HG02870 (cell line): ENCODE measurements at regions not wholly inside any gene's neighbourhood (a gene's known extent, or its start where the extent isn't known, plus 50 kb on each side); places are given as distances from the start of the nearest gene placed in this dataset.

Experiments
- ATAC-seq: cut with Tn5 transposase; IDR thresholded peaks from one replicate; pipeline ENCODE4 v1.9.1; 2021; ENCODE audit warnings: mild to moderate bottlenecking, moderate library complexity; ENCODE audit not compliant: unreplicated experiment

DNA sequence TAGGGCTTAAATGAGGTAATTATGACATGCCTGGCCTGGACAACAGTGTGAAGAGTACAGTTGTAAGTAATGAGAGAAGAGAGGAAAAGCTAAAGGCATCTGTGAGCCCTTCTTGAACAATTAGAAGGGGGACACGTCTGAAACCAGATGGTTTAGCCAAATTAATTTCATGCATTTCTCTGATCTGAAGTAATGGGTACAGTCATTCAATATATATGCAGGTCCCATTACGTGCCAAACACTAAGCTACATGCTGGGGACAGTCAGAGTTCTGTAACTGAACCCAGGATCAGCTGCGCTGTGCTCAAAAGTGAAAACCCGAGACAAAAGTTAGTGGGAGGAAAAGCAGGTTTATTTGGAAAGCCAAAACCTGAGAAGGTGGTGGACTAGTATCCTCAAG is 207.2 kb upstream of the TMTC1 start:
- no peak for ATAC-seq

DNA sequence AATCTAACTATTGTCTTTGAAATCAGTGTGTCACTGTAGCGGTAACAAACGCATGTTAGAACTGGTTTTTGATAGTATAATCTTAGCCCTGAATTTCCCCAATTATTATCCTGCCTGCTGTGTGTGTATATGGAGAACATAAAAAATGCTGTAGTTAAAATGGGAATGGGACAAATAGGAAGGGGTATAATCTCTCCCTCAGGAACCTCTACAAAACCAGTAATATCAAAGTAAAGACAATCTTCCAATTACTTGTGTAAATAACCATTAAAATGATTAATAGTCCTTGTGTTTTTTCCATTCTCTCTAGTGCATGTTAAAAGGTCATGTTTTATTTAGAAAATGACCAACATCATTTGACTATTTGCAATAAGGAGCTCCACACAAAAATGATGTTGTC is 200.1 kb upstream of the TMTC1 start:
- ATAC-seq: no peak

DNA sequence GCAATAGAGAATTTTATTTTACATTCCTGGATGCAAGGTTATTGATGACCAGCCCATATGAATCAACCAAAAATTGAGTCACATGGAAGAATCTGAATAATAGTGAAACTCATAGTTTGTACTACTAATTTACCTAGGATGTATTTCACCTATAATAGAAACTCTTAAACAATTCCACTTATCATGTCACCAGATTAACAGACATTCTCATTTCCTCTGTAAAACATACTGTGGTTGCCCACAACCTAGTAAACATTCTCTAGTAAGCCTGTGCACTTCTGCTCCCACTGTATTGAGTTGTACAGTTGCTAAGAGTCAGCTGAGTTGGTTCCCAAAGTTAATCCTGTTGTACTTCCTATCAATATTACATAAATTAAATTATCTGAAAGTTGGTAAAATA is 196.6 kb upstream of the TMTC1 start:
- ATAC-seq: no peak

- ATAC-seq: no peak
Observed at GRCh38 chr12:29971446-29971845, 187.7 kb upstream of the TMTC1 start.

- ATAC-seq: no peak
Observed at GRCh38 chr12:29970501-29970900, 186.8 kb upstream of the TMTC1 start.

GRCh38 chr12:29962276-29963035 is 178.7 kb upstream of the TMTC1 start:
- ATAC-seq: no peak

- no peak for ATAC-seq
Observed at GRCh38 chr12:29961231-29961630, 177.5 kb upstream of the TMTC1 start.

GRCh38 chr12:29960122-29960521 is 176.4 kb upstream of the TMTC1 start:
- ATAC-seq: no peak

GRCh38 chr12:29957835-29958234 is 174.1 kb upstream of the TMTC1 start:
- no peak for ATAC-seq

DNA sequence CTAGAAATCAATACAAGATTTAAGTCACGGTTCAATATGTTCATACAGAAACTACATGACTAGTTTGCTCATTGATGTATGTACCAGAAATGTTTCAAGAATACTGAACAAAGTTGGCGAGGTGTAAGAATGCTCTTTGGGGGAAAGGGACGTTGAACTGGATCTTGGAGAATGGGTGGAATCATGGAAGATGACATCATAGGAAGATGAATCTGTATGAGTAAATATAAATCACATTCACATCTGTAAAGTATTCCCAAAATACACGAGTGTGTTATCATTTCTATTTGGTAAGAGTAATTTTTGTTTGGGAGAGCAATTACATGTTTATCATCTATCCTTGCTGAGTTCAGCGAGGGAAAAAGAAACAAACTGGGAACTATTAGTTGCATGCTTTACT is 162.2 kb upstream of the TMTC1 start:
- no peak for ATAC-seq

DNA sequence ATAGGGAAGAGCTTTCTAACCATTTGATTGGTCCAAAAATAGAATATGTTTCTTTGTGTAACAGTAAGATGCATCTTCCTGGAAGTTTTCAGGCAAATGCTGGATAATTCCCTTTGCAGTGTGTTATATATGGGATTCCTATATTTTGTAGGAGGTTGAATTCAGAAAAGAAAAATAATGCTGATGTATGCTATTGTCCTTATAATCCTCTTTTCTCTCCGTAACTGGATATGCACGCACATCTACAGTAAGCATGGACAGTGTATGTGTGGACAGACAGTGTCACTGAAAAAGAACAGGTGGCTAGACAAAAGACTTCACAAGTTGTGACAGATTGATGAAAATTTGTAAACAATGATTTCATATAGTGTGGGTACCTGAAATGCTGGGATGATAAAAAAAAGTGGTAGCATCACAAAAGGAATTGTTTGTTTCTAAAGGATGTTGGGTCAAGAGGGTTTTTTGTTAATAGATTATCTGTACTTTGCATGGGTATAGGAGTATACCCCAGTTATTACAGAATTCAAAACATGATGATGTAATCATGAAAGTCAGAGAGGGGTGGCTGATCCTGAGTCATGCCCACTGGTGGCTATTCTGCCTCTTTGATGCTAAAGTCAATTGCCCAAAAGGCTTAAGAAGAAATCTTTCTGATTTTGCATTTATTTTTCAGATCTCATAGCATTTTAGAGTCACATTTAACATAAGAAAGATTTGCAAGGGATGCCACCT is 160.7 kb upstream of the TMTC1 start:
- ATAC-seq: no peak

- no peak for ATAC-seq
Observed at GRCh38 chr12:29943683-29944082, 159.9 kb upstream of the TMTC1 start.

GRCh38 chr12:29940811-29941210 is 157.1 kb upstream of the TMTC1 start:
- ATAC-seq: no peak

GRCh38 chr12:29930503-29930902 is 146.8 kb upstream of the TMTC1 start:
- no peak for ATAC-seq

DNA sequence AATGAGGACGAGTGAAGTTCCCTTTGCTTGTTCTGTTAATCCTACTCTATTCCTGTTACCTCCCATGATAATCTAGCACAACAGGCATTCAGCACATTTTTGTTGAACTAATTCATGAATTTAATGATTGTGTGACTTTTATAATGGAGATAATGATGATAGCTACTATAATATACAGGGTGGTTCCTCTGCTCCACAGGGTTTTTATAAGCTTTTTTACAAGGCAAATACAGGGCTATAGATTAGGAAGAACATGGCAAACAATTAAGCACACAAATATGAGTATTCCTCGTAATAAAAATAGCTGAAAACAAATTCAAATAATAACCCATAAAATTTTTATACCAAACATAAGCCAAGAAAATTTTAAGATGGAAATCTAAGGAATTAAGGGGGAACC is 145.6 kb upstream of the TMTC1 start:
- ATAC-seq: no peak

GRCh38 chr12:29921307-29921706 is 137.6 kb upstream of the TMTC1 start:
- ATAC-seq: no peak

DNA sequence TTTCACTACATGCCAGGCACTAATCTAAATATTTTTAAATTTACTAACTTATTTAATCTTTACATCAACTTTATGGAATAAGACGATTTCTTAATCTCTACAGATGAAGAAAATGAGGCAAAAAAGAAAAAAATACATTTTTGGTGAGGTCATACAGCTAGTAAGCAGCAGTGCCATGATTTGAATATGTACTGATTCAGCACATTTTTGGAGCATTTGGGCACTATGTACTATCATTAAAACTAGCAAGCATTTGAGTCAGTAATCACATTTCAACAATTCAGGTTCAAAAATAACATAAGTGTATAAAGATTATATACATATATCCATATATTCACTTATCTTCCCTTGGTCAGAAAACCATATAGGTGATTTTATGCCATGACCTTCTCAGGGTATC is 124.4 kb upstream of the TMTC1 start:
- no peak for ATAC-seq

DNA sequence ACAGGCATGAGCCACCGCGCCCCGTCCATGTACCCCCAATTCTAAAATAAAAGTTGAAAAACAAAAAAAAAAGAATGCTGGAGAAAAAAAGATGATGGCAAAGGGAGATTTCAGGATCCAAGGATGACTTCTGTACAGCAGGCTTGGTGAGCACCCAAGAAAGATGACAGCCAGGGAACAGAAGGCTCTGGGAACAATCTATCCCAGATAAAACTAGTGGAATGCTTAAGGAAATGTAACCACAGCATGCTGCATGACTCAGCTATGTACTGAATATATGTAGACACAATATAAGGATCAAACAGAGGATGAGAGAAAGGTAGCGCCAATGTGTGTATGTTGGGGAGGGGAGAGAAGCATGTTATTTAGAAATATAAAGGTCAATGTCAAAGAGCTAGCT is 123.7 kb upstream of the TMTC1 start:
- no peak for ATAC-seq

- no peak for ATAC-seq
Observed at GRCh38 chr12:29902043-29902442, 118.3 kb upstream of the TMTC1 start.

- ATAC-seq: no peak
Observed at GRCh38 chr12:29901585-29901984, 117.8 kb upstream of the TMTC1 start.

GRCh38 chr12:29899212-29899931 is 115.6 kb upstream of the TMTC1 start:
- no peak for ATAC-seq

GRCh38 chr12:29895966-29896365 is 112.2 kb upstream of the TMTC1 start:
- no peak for ATAC-seq
